Muscle of arm (tissue), 1 donor: ENCODE measurements at regions not wholly inside any gene's neighbourhood (a gene's known extent, or its start where the extent isn't known, plus 50 kb on each side); places are given as distances from the start of the nearest gene placed in this dataset.

Source experiments
- DNase-seq: peaks from one replicate; pipeline ENCODE4 v3.0.0-alpha.2; 2013

- no peak for DNase-seq
Measured at GRCh38 chr5:56588131-56588487, 227.2 kb upstream of the MAP3K1 start.

GRCh38 chr5:56587381-56588130 lies 227.8 kb upstream of the MAP3K1 start:
- DNase-seq: no peak

GRCh38 chr5:56585999-56586691 lies 229.2 kb upstream of the MAP3K1 start:
- DNase-seq: peak; percentile 77

- DNase-seq: no peak
Measured at GRCh38 chr5:56585461-56585860, 229.9 kb upstream of the MAP3K1 start.

GRCh38 chr5:56581426-56581825 lies 233.9 kb upstream of the MAP3K1 start:
- DNase-seq: no peak

GRCh38 chr5:56580864-56581263 lies 234.5 kb upstream of the MAP3K1 start:
- DNase-seq: no peak

GRCh38 chr5:56575821-56576220 lies 239.5 kb upstream of the MAP3K1 start:
- DNase-seq: no peak

GRCh38 chr5:56574778-56575177 lies 240.6 kb upstream of the MAP3K1 start:
- DNase-seq: no peak

- DNase-seq: no peak
Measured at GRCh38 chr5:56569566-56569965, 245.8 kb upstream of the MAP3K1 start.

- DNase-seq: no peak
Measured at GRCh38 chr5:56569076-56569475, 246.3 kb upstream of the MAP3K1 start.

- no peak for DNase-seq
Measured at GRCh38 chr5:56567278-56567677, 248.1 kb upstream of the MAP3K1 start.

- no peak for DNase-seq
Measured at GRCh38 chr5:56566374-56567249, 248.7 kb upstream of the MAP3K1 start.

GRCh38 chr5:56565644-56566043 lies 249.7 kb upstream of the MAP3K1 start:
- no peak for DNase-seq

GRCh38 chr5:56565283-56565615 lies 250.1 kb upstream of the MAP3K1 start:
- no peak for DNase-seq

GRCh38 chr5:56564541-56565282 lies 250.6 kb upstream of the MAP3K1 start:
- DNase-seq: no peak

- DNase-seq: no peak
Measured at GRCh38 chr5:56561455-56561854, 253.9 kb upstream of the MAP3K1 start.

- no peak for DNase-seq
Measured at GRCh38 chr5:56558131-56558745, 257.1 kb upstream of the MAP3K1 start.

- no peak for DNase-seq
Measured at GRCh38 chr5:56557198-56557597, 258.2 kb upstream of the MAP3K1 start.

- DNase-seq: no peak
Measured at GRCh38 chr5:56552612-56553268, 262.6 kb upstream of the MAP3K1 start.

GRCh38 chr5:56550227-56550626 lies 265.1 kb upstream of the MAP3K1 start:
- no peak for DNase-seq
